ENCODE measurements at regions not wholly inside any gene's neighbourhood (a gene's known extent, or its start where the extent isn't known, plus 50 kb on each side); places are given as distances from the start of the nearest gene placed in this dataset.

GRCh38 chr4:123072060-123072459 lies 149.7 kb upstream of the NUDT6 start:
- no peak for DNase-seq
- Histone ChIP-seq H3K36me3 (no peaks in the 10 kb centered on the region), H3K4me1 (no peaks in the 10 kb centered on the region), H3K9me3 (no peaks in the 10 kb centered on the region), H3K27me3 (no peaks in the 10 kb centered on the region), H3K4me3 (no peak overlapping the region), H3K27ac (no peak overlapping the region)
- 40 to 68% methylated on average over 1 of the region's 1 CpG for WGBS, 2 donors
- TF ChIP-seq POLR2A (IDR thresholded peaks at IDR 0.05) = no peak
- intact Hi-C loops (cut with DNase I) = no loop called here

GRCh38 chr4:123073650-123074049 lies 151.3 kb upstream of the NUDT6 start:
- no peak for TF ChIP-seq CTCF (IDR thresholded peaks at IDR 0.05)
- TF ChIP-seq POLR2A (IDR thresholded peaks at IDR 0.05) = no peak
- DNase-seq = no peak
- H3K27me3 ChIP-seq = no peaks in the 10 kb centered on the region
- H3K9me3 ChIP-seq = no peaks in the 10 kb centered on the region
- no peaks in the 10 kb centered on the region for H3K4me1 ChIP-seq
- 49 to 62% methylated on average over 2 of the region's 2 CpGs for WGBS, 2 donors
- H3K36me3 ChIP-seq = no peaks in the 10 kb centered on the region
- no peak overlapping the region for H3K27ac ChIP-seq
- intact Hi-C loops (cut with DNase I) = no loop called here
- H3K4me3 ChIP-seq = no peak overlapping the region

GRCh38 chr4:123077330-123077729 lies 154.9 kb upstream of the NUDT6 start:
- no peaks in the 10 kb centered on the region for H3K36me3 ChIP-seq
- no peak for DNase-seq
- H3K27ac ChIP-seq = no peak overlapping the region
- intact Hi-C loops (cut with DNase I) = no loop called here
- WGBS, 2 donors = 93 to 94% methylated on average over 2 of the region's 2 CpGs
- H3K27me3 ChIP-seq = no peaks in the 10 kb centered on the region
- H3K9me3 ChIP-seq = no peaks in the 10 kb centered on the region
- TF ChIP-seq POLR2A (IDR thresholded peaks at IDR 0.05) = no peak
- TF ChIP-seq CTCF (IDR thresholded peaks at IDR 0.05) = no peak
- H3K4me1 ChIP-seq = no peaks in the 10 kb centered on the region
- H3K4me3 ChIP-seq = no peak overlapping the region

- TF ChIP-seq POLR2A (IDR thresholded peaks at IDR 0.05) = no peak
- no peak for TF ChIP-seq CTCF (IDR thresholded peaks at IDR 0.05)
- intact Hi-C loops (cut with DNase I) = no loop called here
- Histone ChIP-seq H3K27ac (no peak overlapping the region), H3K4me1 (no peaks in the 10 kb centered on the region), H3K4me3 (no peak overlapping the region), H3K27me3 (no peaks in the 10 kb centered on the region), H3K9me3 (no peaks in the 10 kb centered on the region), H3K36me3 (no peaks in the 10 kb centered on the region)
- WGBS, 2 donors = 91 to 98% methylated on average over 3 of the region's 3 CpGs
- DNase-seq = no peak
Measured at GRCh38 chr4:123081971-123082370, 159.6 kb upstream of the NUDT6 start.

- TF ChIP-seq CTCF (IDR thresholded peaks at IDR 0.05) (no peak), POLR2A (IDR thresholded peaks at IDR 0.05) (no peak)
- H3K4me1 ChIP-seq = no peaks in the 10 kb centered on the region
- H3K27me3 ChIP-seq = no peaks in the 10 kb centered on the region
- no peak overlapping the region for H3K4me3 ChIP-seq
- no peak for DNase-seq
- WGBS, 2 donors = 62 to 75% methylated on average over 3 of the region's 3 CpGs
- intact Hi-C loops (cut with DNase I) = no loop called here
- H3K9me3 ChIP-seq = no peaks in the 10 kb centered on the region
- H3K27ac ChIP-seq = no peak overlapping the region
- H3K36me3 ChIP-seq = no peaks in the 10 kb centered on the region
Measured at GRCh38 chr4:123083646-123084045, 161.2 kb upstream of the NUDT6 start.

- H3K27ac ChIP-seq = no peak overlapping the region
- no peaks in the 10 kb centered on the region for H3K9me3 ChIP-seq
- H3K27me3 ChIP-seq = no peaks in the 10 kb centered on the region
- H3K4me3 ChIP-seq = no peak overlapping the region
- WGBS, 2 donors = 77 to 78% methylated on average over 4 of the region's 4 CpGs
- DNase-seq = no peak
- H3K36me3 ChIP-seq = peaks cover 0 to 16% (median 0%) of the 10 kb centered on the region in 3 donors
- intact Hi-C loops (cut with DNase I) = no loop called here
- no peak for TF ChIP-seq POLR2A (IDR thresholded peaks at IDR 0.05)
- TF ChIP-seq CTCF (IDR thresholded peaks at IDR 0.05) = no peak
- H3K4me1 ChIP-seq = no peaks in the 10 kb centered on the region
Measured at GRCh38 chr4:123088501-123088900, 166.1 kb upstream of the NUDT6 start.
